Spleen (tissue), 7 donors: ENCODE measurements at regions not wholly inside any gene's neighbourhood (a gene's known extent, or its start where the extent isn't known, plus 50 kb on each side); places are given as distances from the start of the nearest gene placed in this dataset.
"Not testable (repeated sequence)": the region's sequence is repeated elsewhere in the genome, so short reads cannot be mapped to it uniquely, and the experiment has no call there.

Source experiments
- POLR2AphosphoS5 ChIP-seq, 3 donors: sonication (generic); formaldehyde crosslinking; IDR thresholded peaks; one replicate each; pipeline ENCODE4 v1.5.1; 2017; ENCODE audit warnings: antibody characterized with exemption in 3 of 3
- TF ChIP-seq, protein P1 (sequence below), 11 experiments: fragments of 200-600 bp in 7 of 11; fragments of 450-650 bp in 4 of 11; sonication (generic) in 4 of 11; IDR thresholded peaks in 8 of 11; conservative IDR thresholded peaks in 3 of 11; 1 replicate in 7 of 11; 2 replicates in 4 of 11; pipeline versions ENCODE4 v1.4.0 to v1.8.0; 2016 to 2021; ENCODE audit warnings: antibody characterized with exemption in 11 of 11, inconsistent platforms in 4 of 11, mild to moderate bottlenecking in 1 of 11
- donor health status: DM: no; HTN: no; CAD: no; lungs with moderate emphysema.
- donor health status: DM: no; HTN: no; CAD: no.
- donor health status: DM: no; HTN: no; CAD: no.

GRCh38 chr9:102337471-102337870, 599.0 kb upstream of the GRIN3A start:
- TF ChIP-seq, protein P1, sequence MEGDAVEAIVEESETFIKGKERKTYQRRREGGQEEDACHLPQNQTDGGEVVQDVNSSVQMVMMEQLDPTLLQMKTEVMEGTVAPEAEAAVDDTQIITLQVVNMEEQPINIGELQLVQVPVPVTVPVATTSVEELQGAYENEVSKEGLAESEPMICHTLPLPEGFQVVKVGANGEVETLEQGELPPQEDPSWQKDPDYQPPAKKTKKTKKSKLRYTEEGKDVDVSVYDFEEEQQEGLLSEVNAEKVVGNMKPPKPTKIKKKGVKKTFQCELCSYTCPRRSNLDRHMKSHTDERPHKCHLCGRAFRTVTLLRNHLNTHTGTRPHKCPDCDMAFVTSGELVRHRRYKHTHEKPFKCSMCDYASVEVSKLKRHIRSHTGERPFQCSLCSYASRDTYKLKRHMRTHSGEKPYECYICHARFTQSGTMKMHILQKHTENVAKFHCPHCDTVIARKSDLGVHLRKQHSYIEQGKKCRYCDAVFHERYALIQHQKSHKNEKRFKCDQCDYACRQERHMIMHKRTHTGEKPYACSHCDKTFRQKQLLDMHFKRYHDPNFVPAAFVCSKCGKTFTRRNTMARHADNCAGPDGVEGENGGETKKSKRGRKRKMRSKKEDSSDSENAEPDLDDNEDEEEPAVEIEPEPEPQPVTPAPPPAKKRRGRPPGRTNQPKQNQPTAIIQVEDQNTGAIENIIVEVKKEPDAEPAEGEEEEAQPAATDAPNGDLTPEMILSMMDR (IDR thresholded peaks at IDR 0.05 in 8 of 11, conservative IDR thresholded peaks at IDR 0.05 in 3 of 11) = not testable (repeated sequence)
- not testable (repeated sequence) for TF ChIP-seq POLR2AphosphoS5 (IDR thresholded peaks at IDR 0.05)
